Right lobe of liver (tissue), 4 donors: ENCODE measurements at regions not wholly inside any gene's neighbourhood (a gene's known extent, or its start where the extent isn't known, plus 50 kb on each side); places are given as distances from the start of the nearest gene placed in this dataset.

Experiments used
- POLR2A ChIP-seq: fragments of 450-650 bp; IDR thresholded peaks from one replicate; pipeline ENCODE4 v1.6.1; 2017; ENCODE audit warnings: antibody characterized with exemption, mild to moderate bottlenecking
- TF ChIP-seq, protein P1 (sequence below), 4 donors: fragments of 200-600 bp in 3 of 4; fragments of 450-650 bp in 1 of 4; IDR thresholded peaks; one replicate each; pipeline versions ENCODE4 v1.5.1 to v1.8.0; 2016 to 2022; ENCODE audit warnings: antibody characterized with exemption in 4 of 4, mild to moderate bottlenecking in 2 of 4
- donor health status: DM: no; HTN: no; CAD: no.
- donor health status: DM: no; HTN: no; CAD: no.
- donor health status: DM: no; HTN: yes; CAD: no.

DNA sequence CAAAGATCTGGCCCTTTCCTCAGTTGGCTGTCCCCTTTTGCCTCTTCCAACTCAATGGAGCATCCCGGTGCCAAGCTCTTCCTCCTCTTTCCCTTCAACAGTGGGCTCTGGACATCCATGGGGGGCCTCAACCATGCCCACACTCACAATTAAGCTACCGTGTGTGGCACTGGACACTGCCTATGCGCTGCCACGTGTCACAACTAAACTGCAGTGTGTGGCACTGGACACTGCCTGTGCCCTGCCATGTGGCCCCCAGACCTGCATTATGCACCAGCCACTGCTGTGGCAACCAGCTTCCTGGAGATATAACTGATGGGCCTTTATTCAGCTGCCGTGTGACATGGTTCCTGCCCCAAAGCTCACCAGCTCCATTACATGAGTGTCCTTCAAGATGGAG lies 179.1 kb downstream of the KCNA5 start:
- TF ChIP-seq, protein P1, sequence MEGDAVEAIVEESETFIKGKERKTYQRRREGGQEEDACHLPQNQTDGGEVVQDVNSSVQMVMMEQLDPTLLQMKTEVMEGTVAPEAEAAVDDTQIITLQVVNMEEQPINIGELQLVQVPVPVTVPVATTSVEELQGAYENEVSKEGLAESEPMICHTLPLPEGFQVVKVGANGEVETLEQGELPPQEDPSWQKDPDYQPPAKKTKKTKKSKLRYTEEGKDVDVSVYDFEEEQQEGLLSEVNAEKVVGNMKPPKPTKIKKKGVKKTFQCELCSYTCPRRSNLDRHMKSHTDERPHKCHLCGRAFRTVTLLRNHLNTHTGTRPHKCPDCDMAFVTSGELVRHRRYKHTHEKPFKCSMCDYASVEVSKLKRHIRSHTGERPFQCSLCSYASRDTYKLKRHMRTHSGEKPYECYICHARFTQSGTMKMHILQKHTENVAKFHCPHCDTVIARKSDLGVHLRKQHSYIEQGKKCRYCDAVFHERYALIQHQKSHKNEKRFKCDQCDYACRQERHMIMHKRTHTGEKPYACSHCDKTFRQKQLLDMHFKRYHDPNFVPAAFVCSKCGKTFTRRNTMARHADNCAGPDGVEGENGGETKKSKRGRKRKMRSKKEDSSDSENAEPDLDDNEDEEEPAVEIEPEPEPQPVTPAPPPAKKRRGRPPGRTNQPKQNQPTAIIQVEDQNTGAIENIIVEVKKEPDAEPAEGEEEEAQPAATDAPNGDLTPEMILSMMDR (IDR thresholded peaks at IDR 0.05), result no peak
- TF ChIP-seq POLR2A, result no peak
